Prostate gland (tissue), 2 donors: ENCODE measurements at regions not wholly inside any gene's neighbourhood (a gene's known extent, or its start where the extent isn't known, plus 50 kb on each side); places are given as distances from the start of the nearest gene placed in this dataset.

Source experiments
- CTCF ChIP-seq, 4 experiments: fragments of 200-600 bp in 2 of 4; fragments of 450-650 bp in 2 of 4; sonication (generic) in 2 of 4; IDR thresholded peaks; 1 replicate in 3 of 4; 2 replicates in 1 of 4; pipeline ENCODE4 v1.5.1; 2016 to 2019; ENCODE audit warnings: antibody characterized with exemption in 4 of 4, mild to moderate bottlenecking in 2 of 4, moderate library complexity in 2 of 4
- POLR2A ChIP-seq: fragments of 450-650 bp; IDR thresholded peaks from one replicate; pipeline ENCODE4 v1.6.1; 2016; ENCODE audit warnings: antibody characterized with exemption, mild to moderate bottlenecking
- POLR2AphosphoS5 ChIP-seq: sonication (generic); formaldehyde crosslinking; IDR thresholded peaks from one replicate; pipeline ENCODE4 v1.6.1; 2017; ENCODE audit warnings: antibody characterized with exemption

GRCh38 chr4:188612659-188613058 lies 473.4 kb downstream of the TRIML1 start:
- no peak for TF ChIP-seq POLR2AphosphoS5
- no peak for TF ChIP-seq CTCF (IDR thresholded peaks at IDR 0.05)
- TF ChIP-seq POLR2A, result no peak
